G401.6 (cell line): ENCODE measurements at regions not wholly inside any gene's neighbourhood (a gene's known extent, or its start where the extent isn't known, plus 50 kb on each side); places are given as distances from the start of the nearest gene placed in this dataset.

Experiments used
- FAIRE-seq: peaks from 2 replicates; lab custom pipeline; 2012; peaks lifted over from hg19 to GRCh38; lab: Jason Lieb, UNC

- FAIRE-seq, result no peak
Measured at GRCh38 chr2:118665784-118666529, 181.5 kb downstream of the EN1 start.

DNA sequence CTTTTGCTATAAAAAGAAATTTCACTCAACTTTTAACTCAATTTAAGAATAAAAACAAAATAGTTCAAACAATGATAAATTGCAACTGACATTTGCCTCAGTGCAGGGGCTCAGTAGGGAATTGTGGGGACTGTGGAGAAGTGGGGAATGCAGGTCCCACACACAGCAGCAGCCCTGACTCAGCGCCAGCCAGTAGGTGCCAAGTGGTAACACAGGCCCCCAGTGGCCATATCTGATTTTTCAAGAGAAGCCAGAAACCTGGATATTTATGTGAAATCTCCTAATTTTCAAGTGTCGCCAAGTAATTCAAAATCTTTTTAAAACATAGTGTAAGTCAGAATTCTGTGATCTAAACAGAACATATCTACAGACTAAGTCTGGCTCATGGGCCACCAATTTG is 186.3 kb downstream of the EN1 start:
- FAIRE-seq, result no peak

GRCh38 chr2:118658596-118659198 is 188.8 kb downstream of the EN1 start:
- no peak for FAIRE-seq

GRCh38 chr2:118657466-118657865 is 190.0 kb downstream of the EN1 start:
- FAIRE-seq, result no peak

DNA sequence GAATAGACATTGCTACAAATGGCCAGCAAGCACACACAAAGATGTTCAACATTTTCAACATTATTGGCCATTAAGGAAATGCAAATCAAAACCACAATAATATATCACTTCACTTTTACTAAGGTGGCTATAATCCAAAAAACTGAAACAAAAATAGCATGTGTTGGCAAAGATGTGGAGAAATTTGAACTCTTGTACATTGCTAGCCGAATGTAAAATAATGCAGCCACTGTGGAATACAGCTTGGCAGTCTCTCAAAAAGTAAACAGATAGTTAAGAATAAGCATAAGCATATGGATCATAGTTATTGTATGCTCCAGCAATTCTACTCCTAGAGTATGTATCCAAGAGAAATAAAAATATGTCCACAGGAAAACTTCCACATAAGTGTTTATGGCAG is 192.5 kb downstream of the EN1 start:
- FAIRE-seq, result no peak

DNA sequence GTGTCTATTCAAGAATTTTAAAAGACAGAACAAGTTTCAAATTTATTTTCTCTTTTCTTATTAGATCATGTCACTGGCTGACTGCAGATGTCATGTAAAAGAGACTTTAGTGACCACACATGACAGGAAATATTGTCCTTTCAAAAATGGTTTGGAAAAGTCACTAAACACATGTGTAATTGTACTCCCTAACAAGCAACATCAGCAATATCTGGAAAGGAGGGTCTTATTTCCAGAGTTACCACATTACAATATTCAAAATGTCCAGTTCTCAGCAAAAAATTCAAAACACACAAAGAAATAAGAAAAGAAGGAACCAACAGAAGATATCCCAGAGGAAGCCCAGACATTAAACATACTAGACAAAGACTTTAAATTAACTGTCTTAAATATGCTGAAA is 197.1 kb downstream of the EN1 start:
- FAIRE-seq, result no peak

GRCh38 chr2:118645876-118646275 is 201.6 kb downstream of the EN1 start:
- FAIRE-seq, result no peak

DNA sequence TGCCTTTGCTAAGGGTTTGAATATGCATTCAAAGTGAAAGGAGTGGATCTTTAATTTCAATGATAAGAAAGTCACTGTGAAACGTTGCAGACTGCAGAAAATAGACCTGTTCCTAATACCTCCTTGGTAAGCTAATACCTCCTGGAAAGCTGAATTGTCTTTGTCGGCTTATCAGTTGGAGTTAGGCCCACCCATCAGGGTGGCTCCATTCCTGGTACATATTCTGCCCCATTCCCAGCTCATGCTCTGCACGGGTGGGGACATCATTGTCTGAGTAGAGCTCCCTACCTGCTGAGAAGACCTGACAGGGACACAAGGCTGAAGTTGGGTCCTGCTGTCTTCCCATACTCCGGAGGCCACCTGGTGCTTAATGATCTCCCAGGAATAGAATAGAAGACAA is 203.3 kb downstream of the EN1 start:
- FAIRE-seq, result no peak

GRCh38 chr2:118643294-118643693 is 204.2 kb downstream of the EN1 start:
- no peak for FAIRE-seq

DNA sequence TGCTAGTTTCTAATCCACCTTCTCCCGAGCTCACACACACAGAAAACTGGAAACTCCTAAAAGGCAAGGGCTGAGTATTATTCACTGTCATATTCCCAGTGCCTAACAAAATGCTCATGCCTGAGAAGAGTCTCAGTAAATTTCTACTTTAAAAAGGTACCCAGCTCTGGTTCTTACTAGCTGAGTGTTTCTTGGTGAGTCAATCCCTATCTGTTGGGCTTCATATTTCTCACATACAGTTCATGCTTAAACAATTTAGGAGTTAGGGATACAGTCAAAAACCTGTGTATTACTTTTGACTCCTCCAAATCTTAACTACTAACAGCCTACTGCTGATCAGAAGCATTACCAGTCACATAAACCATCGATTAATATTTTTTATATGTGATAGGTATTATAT is 204.9 kb downstream of the EN1 start:
- FAIRE-seq, result no peak

DNA sequence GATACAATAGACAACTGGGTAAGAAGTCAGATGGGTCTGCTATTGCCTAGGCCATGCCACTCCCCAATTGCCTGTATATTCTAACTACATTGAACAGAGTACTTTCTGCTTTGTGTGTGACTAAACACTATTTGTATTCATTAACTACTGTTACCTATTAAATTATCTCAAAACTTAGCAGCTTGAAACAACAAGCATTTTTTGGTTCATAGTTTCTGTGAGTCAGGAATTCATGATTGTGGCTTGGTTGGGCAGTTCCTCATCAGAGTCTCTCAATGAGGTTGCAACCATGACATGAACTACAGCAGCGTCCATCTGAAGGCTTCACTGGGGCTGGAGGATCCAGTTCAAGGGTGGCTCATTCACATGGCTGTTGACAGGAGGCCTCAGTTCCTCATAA is 205.7 kb downstream of the EN1 start:
- FAIRE-seq, result no peak

DNA sequence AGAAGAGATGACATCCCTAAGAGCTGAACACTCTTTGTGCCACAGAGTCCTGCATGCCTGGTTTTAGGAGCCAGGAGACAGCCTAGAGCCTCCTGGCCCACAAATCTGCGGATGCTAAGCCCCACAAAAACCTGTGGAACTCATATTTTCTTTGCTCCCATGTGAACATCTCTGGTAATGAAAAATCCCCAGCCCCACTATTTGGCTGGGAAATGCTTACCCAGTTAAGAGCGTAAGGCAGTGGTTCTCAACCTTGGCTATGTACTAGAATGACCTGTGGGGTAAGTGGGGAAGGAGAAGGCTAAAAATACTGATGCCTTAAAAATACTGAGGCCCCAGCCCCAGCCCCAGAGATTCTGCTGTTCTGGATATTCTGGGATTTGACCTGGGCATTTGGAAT is 208.1 kb downstream of the EN1 start:
- no peak for FAIRE-seq

DNA sequence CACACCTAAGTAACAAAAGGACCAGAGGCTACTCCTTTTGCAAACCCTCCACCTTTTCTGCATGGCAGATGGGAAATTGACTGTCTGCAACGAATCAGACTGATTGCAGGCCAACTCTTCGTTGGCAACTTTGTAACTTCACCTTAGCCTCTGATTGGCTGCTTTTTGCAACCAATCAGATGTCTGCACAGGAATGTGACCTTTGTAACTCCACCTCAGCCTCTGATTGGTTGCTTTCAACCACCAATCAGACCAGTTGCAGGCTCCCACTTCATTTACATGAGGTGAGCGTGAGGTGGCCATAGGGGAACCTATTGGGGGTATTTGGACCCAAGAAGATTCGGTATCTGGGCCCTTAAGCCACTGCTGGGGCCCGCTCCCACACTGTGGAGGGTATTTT is 209.0 kb downstream of the EN1 start:
- FAIRE-seq, result no peak

- no peak for FAIRE-seq
Measured at GRCh38 chr2:118635891-118636290, 211.6 kb downstream of the EN1 start.

GRCh38 chr2:118634876-118635275 is 212.6 kb downstream of the EN1 start:
- FAIRE-seq, result no peak

- no peak for FAIRE-seq
Measured at GRCh38 chr2:118633371-118634018, 214.0 kb downstream of the EN1 start.

- no peak for FAIRE-seq
Measured at GRCh38 chr2:118632921-118633320, 214.5 kb downstream of the EN1 start.

DNA sequence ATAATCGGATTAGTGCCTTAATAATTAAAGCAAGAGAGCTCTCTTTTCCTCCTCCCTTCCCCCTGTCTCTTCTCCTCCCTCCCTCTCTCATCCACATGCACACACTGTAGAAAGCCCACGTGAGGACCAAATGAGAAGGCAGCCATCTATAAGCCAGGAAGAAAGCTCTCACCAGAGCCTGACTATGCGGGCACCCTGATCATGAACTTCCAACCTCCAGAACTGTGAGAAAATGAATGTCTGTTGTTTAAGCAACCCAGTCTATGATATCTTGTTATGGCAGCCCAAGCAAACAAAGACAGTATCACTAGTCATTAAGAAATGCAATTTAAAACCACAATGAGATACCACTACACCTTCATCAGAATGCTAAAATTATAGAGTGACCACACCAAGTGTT is 220.3 kb downstream of the EN1 start:
- no peak for FAIRE-seq

DNA sequence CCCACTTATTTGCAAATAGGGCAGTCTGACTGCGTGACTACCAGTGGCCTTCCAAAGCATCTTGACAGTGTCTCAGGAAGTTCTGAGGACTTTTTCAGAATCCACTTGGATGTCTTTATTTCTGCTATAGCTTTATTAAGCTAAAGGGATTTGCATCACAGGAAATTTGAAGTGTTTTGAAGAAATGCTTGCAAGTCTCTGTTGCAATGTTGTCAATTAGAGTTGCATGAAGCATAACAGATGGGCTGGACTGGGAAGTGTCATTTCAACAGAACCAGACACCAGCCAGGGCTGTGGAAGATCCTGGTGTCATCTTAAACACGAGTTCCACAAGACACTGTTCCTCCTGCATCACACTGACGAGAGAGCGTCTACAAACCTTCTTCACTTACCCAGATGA is 224.5 kb downstream of the EN1 start:
- no peak for FAIRE-seq

DNA sequence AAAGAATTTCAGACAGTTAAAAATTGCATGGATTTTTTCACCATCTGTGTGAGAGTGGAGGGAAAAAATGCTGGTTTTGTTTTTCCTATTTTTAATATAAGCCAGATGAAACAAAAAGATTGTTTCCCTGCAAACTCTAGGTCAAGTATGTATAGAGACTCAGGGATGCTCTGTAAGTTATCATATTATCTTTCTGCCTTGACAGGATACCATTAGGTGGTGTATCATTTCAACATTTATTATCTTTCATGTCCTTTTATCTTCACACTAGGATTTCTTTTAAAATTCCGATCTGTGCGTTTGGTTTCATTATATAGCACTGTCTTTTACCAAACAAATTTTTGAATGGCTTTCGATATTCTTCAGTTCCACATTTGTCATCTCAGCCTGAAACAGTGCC is 225.3 kb downstream of the EN1 start:
- no peak for FAIRE-seq

DNA sequence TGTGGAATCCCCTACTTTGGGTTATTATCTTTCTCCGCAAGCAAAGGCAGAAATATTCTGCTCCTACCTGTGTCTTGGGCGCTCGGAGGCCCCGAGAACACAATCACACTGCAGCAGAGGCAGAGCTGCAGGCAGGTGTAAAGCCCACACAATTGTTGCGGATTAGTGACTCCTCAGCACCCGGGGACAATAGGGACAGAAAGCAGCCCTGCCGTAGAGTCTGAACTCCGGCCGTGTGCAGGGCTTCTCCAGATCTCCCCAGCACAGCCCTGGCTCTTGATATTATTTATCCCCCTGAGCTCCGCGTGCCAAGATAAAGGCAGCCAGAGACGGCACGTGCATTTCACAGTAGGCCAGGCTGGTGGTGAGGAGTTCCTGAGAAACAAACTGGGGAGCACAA is 229.2 kb downstream of the EN1 start:
- no peak for FAIRE-seq

DNA sequence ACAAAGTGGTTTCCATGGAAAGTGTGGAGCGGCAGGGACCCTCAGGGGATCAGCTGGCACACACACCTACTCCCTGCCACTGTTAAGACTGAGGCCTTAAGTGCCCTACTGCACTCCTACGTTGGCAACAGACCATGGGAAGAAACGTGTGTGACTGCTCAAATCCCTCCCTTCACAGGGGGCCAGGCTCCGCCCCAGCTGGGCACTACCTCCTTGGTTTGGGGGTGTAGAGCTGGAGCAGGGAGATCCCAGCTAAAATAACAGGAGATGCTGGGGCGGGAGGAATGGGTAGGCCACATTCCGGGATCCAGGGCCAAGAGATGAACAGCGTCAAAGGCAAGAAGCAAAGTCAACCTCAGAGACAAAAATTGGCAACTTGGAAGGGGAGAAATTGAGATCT is 231.0 kb downstream of the EN1 start:
- FAIRE-seq, result no peak

DNA sequence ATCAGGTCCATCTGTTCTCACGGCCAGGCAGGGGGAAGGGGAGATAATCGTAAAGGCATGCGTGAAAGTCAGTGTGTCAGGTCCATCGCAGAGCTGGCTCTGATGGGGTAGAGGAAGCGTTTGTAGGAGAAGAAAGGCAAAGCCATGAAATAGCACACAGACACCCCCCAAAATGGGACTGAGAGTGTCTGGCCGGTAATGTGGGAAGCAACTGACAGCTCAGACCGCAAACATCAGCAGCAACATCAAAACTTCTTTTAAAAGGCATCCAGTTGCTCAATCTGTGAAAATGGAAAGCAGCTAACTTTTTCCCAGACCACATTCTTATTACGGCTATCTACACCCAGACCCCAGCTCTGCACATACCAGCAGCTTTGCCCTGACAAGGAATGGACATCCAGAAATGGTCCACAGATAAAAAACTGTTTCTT is 232.6 kb downstream of the EN1 start:
- FAIRE-seq, result no peak

- FAIRE-seq, result no peak
Measured at GRCh38 chr2:118613737-118614136, 233.7 kb downstream of the EN1 start.
